SK-N-SH (cell line): ENCODE measurements at regions not wholly inside any gene's neighbourhood (a gene's known extent, or its start where the extent isn't known, plus 50 kb on each side); places are given as distances from the start of the nearest gene placed in this dataset.

Experiments used
- CTCF ChIA-PET: fragments of 300-600, 350-600 bp; formaldehyde crosslinking; extraction: SDS; loops from one replicate; lab custom pipeline; 2021; lab: Yijun Ruan, JAX
- POLR2A ChIA-PET: fragments of 350-600 bp; sonication (Branson Sonifier 250); formaldehyde crosslinking; extraction: SDS; loops from one replicate; lab custom pipeline; 2020; ENCODE audit warnings: antibody characterized with exemption, inconsistent platforms; lab: Yijun Ruan, JAX
- DNase-seq: peaks from one replicate; pipeline ENCODE4 v3.0.0; 2012
- H2AFZ ChIP-seq: fragments of 200-600 bp; sonication (generic); 2 replicates; pipeline ENCODE4 v1.8.1; 2016; ENCODE audit warnings: antibody characterized with exemption, mild to moderate bottlenecking, low read depth
- H3F3A ChIP-seq: fragments of 200-600 bp; sonication (generic); replicated peaks from 2 replicates; pipeline ENCODE3; 2016; ENCODE audit warnings: antibody characterized with exemption, mild to moderate bottlenecking; ENCODE audit not compliant: insufficient read depth
- H3K27ac ChIP-seq, 2 experiments: fragments of 200-500 bp in 1 of 2; fragments of 200-600 bp in 1 of 2; sonication (Bioruptor generic) in 1 of 2; sonication (generic), shearing (Covaris generic) in 1 of 2; 2 replicates each; pipeline versions ENCODE4 v1.5.1 to v1.6.1; 2014 to 2016; ENCODE audit warnings: low read depth in 2 of 2, inconsistent platforms in 1 of 2, low read length in 1 of 2, mild to moderate bottlenecking in 1 of 2, mixed read lengths in 1 of 2
- H3K27me3 ChIP-seq: fragments of 200-600 bp; sonication (generic), shearing (Covaris generic); 2 replicates; pipeline ENCODE4 v1.6.1; 2016; ENCODE audit warnings: mixed run types; ENCODE audit not compliant: insufficient read depth
- H3K36me3 ChIP-seq, 2 experiments: fragments of 200-500 bp in 1 of 2; fragments of 200-600 bp in 1 of 2; sonication (Bioruptor generic) in 1 of 2; sonication (generic) in 1 of 2; replicated peaks in 1 of 2; 2 replicates each; pipeline versions ENCODE3 to v1.5.1; 2014 to 2016; ENCODE audit warnings: low read length in 1 of 2, mild to moderate bottlenecking in 1 of 2; ENCODE audit not compliant: insufficient read depth in 2 of 2, control insufficient read depth in 1 of 2
- H3K4me1 ChIP-seq, 2 experiments: fragments of 200-500 bp in 1 of 2; fragments of 200-600 bp in 1 of 2; sonication (Bioruptor generic) in 1 of 2; sonication (generic), shearing (Covaris generic) in 1 of 2; 2 replicates each; pipeline versions ENCODE4 v1.5.1 to v1.6.1; 2014 to 2016; ENCODE audit warnings: low read depth in 1 of 2, low read length in 1 of 2, mixed run types in 1 of 2; ENCODE audit not compliant: insufficient read depth in 2 of 2, control insufficient read depth in 1 of 2
- H3K4me2 ChIP-seq: fragments of 200-600 bp; sonication (generic), shearing (Covaris generic); 2 replicates; pipeline ENCODE4 v1.6.1; 2017; ENCODE audit warnings: mixed run types
- H3K4me3 ChIP-seq, 2 experiments: fragments of 200-500 bp in 1 of 2; fragments of 200-600 bp in 1 of 2; sonication (Bioruptor generic) in 1 of 2; sonication (generic), shearing (Covaris generic) in 1 of 2; 2 replicates each; pipeline versions ENCODE4 v1.5.1 to v1.8.1; 2014 to 2016; ENCODE audit warnings: low read depth in 2 of 2, inconsistent platforms in 1 of 2, low read length in 1 of 2, mild to moderate bottlenecking in 1 of 2, mixed read lengths in 1 of 2, moderate library complexity in 1 of 2
- H3K79me2 ChIP-seq: fragments of 200-600 bp; sonication (generic); 2 replicates; pipeline ENCODE4 v1.8.1; 2017; ENCODE audit warnings: mild to moderate bottlenecking; ENCODE audit not compliant: insufficient read depth
- H3K9ac ChIP-seq: fragments of 200-600 bp; sonication (generic); 2 replicates; pipeline ENCODE4 v1.6.1; 2017; ENCODE audit warnings: mixed run types
- H3K9me2 ChIP-seq: fragments of 200-600 bp; sonication (generic); 2 replicates; pipeline ENCODE4 v1.6.1; 2017; ENCODE audit warnings: mixed run types
- H3K9me3 ChIP-seq: fragments of 200-600 bp; sonication (generic); 2 replicates; pipeline ENCODE4 v1.6.1; 2017; ENCODE audit warnings: mixed run types, mild to moderate bottlenecking, moderate library complexity
- H4K20me1 ChIP-seq: fragments of 200-600 bp; sonication (generic); 2 replicates; pipeline ENCODE4 v1.6.1; 2017; ENCODE audit warnings: mild to moderate bottlenecking, mixed run types; ENCODE audit not compliant: insufficient read depth
- EP300 ChIP-seq, 2 experiments: IDR thresholded peaks; 2 replicates each; pipeline versions ENCODE4 v1.4.0 to v1.6.1; 2012; ENCODE audit warnings: borderline replicate concordance in 1 of 2, low read depth in 1 of 2, low read length in 1 of 2
- FOSL2 ChIP-seq: IDR thresholded peaks from 2 replicates; pipeline ENCODE4 v1.4.0; 2012; ENCODE audit warnings: low read depth, mild to moderate bottlenecking, moderate library complexity, borderline replicate concordance
- FOXJ3 ChIP-seq: sonication (generic); formaldehyde crosslinking; IDR thresholded peaks from 2 replicates; pipeline ENCODE4 v1.5.1; 2020; ENCODE audit warnings: mild to moderate bottlenecking, missing genetic modification reagents
- FOXM1 ChIP-seq: IDR thresholded peaks from 2 replicates; pipeline ENCODE4 v1.4.0; 2012; ENCODE audit warnings: low read depth, mild to moderate bottlenecking
- GABPA ChIP-seq: IDR thresholded peaks from 2 replicates; pipeline ENCODE4 v1.4.0; 2012; ENCODE audit warnings: low read depth, mild to moderate bottlenecking
- GATA2 ChIP-seq: sonication (generic); formaldehyde crosslinking; IDR thresholded peaks from 2 replicates; pipeline ENCODE4 v1.5.0; 2020; ENCODE audit warnings: mild to moderate bottlenecking, missing genetic modification reagents
- JUND ChIP-seq: IDR thresholded peaks from 2 replicates; pipeline ENCODE4 v1.4.0; 2012
- MEF2A ChIP-seq: IDR thresholded peaks from 2 replicates; pipeline ENCODE4 v1.4.0; 2012; ENCODE audit warnings: low read depth, borderline replicate concordance
- NFIC ChIP-seq: IDR thresholded peaks from 2 replicates; pipeline ENCODE4 v1.4.0; 2012; ENCODE audit warnings: borderline replicate concordance
- POLR2AphosphoS5 ChIP-seq: IDR thresholded peaks from 2 replicates; pipeline ENCODE4 v1.6.1; 2012; ENCODE audit warnings: low read depth, low read length
- RAD21 ChIP-seq: IDR thresholded peaks from 2 replicates; pipeline ENCODE4 v1.6.1; 2012; ENCODE audit warnings: mild to moderate bottlenecking, low read length
- RFX5 ChIP-seq: IDR thresholded peaks from 2 replicates; pipeline ENCODE4 v1.6.1; 2012; ENCODE audit warnings: mild to moderate bottlenecking, improper control_type of control experiment, low read length
- RXRA ChIP-seq: IDR thresholded peaks from 2 replicates; pipeline ENCODE4 v1.4.0; 2012; ENCODE audit warnings: low read depth, mild to moderate bottlenecking, borderline replicate concordance
- SMC3 ChIP-seq: IDR thresholded peaks from 2 replicates; pipeline ENCODE4 v1.6.1; 2012; ENCODE audit warnings: low read depth, low read length, improper control_type of control experiment
- TAF1 ChIP-seq: IDR thresholded peaks from 2 replicates; pipeline ENCODE4 v1.6.1; 2012; ENCODE audit warnings: low read depth, mild to moderate bottlenecking, low read length, moderate library complexity, borderline replicate concordance
- TCF12 ChIP-seq: IDR thresholded peaks from 2 replicates; pipeline ENCODE4 v1.4.0; 2012
- TEAD4 ChIP-seq: IDR thresholded peaks from 2 replicates; pipeline ENCODE4 v1.4.0; 2012; ENCODE audit warnings: mild to moderate bottlenecking, borderline replicate concordance; ENCODE audit not compliant: insufficient read depth
- YY1 ChIP-seq: IDR thresholded peaks from 2 replicates; pipeline ENCODE4 v1.4.0; 2012; ENCODE audit warnings: low read depth, mild to moderate bottlenecking
- WGBS: methylation state at CpG from one replicate; pipeline ENCODE4 v1.1.6; 2017; ENCODE audit warnings: low lambda C conversion rate; 5-methylcytosine and 5-hydroxymethylcytosine counted together
- TF ChIP-seq, protein P1 (sequence below): fragments of 200-600 bp; sonication (generic); IDR thresholded peaks from 2 replicates; pipeline ENCODE4 v1.6.1; 2017; ENCODE audit warnings: antibody characterized with exemption, mild to moderate bottlenecking, moderate library complexity
- TF ChIP-seq, protein P2 (sequence below): IDR thresholded peaks from 2 replicates; pipeline ENCODE4 v1.4.0; 2012; ENCODE audit warnings: low read depth, borderline replicate concordance
- TF ChIP-seq, protein P3 (sequence below): IDR thresholded peaks from 2 replicates; pipeline ENCODE4 v1.4.0; 2012; ENCODE audit warnings: low read depth
- TF ChIP-seq, protein P4 (sequence below): IDR thresholded peaks from 2 replicates; pipeline ENCODE4; 2012
- TF ChIP-seq, protein P5 (sequence below): fragments of 150-350 bp; IDR thresholded peaks from 2 replicates; pipeline ENCODE4 v1.6.1; 2017; ENCODE audit warnings: antibody characterized with exemption, low read length, low read depth, borderline replicate concordance

DNA sequence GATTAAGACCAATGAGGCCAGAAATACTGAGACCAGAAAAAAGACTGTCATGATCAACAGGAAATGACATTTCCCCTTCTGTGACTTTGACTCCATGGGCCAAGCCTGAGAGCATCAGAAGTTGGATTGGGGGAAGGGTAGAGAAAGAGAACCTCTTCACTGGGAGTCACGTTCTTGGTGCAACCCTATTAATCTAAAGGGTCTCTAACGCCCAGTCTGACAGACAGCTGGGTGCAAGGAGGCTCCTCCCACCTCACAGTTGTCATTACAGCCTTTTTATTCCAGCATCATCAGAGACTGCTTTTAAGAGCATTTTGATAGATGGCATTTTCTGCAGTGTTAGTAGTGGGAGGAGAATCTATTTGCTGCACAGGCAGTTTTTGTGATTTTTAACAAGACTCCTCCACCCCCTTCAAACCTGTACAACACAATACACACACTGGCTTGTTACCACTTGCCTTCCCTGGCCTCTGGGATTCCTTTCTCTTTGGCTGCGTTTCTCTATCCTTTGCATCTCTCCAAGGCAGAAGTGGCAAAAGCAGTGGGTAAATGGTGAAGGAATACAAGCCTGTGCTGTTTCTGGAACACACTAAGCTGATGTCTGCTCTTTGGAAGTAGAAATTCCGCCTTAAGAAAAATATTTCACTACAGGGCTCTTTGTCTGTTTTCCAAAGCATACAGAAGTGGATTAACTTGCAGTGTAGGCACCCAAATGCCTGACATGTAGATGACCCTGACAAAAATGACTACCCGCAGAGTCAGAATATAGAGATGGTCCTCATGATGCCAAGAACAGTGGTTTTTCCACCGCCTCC is 310.4 kb upstream of the ZNF608 start (continued):
- TF ChIP-seq, protein P1, sequence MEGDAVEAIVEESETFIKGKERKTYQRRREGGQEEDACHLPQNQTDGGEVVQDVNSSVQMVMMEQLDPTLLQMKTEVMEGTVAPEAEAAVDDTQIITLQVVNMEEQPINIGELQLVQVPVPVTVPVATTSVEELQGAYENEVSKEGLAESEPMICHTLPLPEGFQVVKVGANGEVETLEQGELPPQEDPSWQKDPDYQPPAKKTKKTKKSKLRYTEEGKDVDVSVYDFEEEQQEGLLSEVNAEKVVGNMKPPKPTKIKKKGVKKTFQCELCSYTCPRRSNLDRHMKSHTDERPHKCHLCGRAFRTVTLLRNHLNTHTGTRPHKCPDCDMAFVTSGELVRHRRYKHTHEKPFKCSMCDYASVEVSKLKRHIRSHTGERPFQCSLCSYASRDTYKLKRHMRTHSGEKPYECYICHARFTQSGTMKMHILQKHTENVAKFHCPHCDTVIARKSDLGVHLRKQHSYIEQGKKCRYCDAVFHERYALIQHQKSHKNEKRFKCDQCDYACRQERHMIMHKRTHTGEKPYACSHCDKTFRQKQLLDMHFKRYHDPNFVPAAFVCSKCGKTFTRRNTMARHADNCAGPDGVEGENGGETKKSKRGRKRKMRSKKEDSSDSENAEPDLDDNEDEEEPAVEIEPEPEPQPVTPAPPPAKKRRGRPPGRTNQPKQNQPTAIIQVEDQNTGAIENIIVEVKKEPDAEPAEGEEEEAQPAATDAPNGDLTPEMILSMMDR: no peak

DNA sequence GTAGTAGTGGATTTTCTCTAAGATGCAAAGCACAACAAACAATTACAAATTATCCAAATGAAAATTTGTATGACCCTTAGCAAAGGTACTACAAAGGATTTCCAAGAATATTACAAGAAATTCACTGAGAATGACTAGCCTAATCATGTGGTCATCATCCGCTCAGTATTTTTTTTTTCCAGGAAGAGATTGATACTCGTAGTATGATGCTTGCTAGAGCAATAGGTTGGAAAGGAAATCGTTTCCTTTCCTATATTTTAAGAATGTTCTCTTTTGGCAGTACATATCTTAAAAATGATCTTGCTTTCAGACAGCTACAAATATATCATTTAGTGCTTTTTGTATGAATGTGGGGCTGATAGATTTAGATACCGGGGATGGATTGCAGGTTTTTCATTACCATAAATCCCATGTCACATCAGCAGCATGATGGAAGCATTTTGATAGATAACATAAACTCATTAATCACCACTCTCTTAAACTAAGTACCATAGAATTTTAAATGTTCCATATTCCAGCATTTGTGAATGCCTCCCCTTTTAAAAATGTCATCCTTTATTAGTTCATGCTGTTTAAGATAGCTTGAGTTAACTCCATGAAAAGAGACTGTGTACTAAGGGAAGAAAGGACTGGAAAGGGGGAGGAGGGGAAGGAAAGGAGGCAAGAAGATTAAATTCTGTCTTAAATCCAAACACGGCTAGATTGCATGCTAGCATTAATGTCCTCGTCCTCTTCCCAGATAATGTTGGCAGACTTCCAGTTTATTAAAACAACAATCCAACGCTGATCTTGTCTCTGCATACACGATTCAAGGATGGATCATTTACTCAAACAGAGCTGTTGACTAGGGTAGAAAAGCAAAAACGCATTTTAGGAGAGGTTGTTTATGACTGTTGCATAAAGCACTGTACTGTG is 311.7 kb upstream of the ZNF608 start:
- Histone ChIP-seq H3K79me2 (no peaks in the 10 kb centered on the region), H3K27ac (peak overlapping the region; percentile 47 to 58), H3K36me3 (no peaks in the 10 kb centered on the region), H3K9me2 (no peaks in the 10 kb centered on the region), H3K27me3 (no peaks in the 10 kb centered on the region), H2AFZ (peak overlapping the region; percentile 59; the same call in 1 of the 2 replicates), H3K4me2 (peak overlapping the region; percentile 31; the same call in 1 of the 2 replicates), H4K20me1 (no peaks in the 10 kb centered on the region), H3K9me3 (no peaks in the 10 kb centered on the region), H3K4me1 (peaks cover 9 to 13% of the 10 kb centered on the region in 2 experiments; a peak in 3 of 4 replicates), H3F3A (no peaks in the 10 kb centered on the region), H3K9ac (no peak overlapping the region), H3K4me3 (no peak overlapping the region)
- POLR2A ChIA-PET: no interaction called here
- 24% methylated on average over 9 of the region's 9 CpGs for WGBS
- DNase-seq: peak; percentile 29
- CTCF ChIA-PET: no interaction called here
- TF ChIP-seq, protein P2, sequence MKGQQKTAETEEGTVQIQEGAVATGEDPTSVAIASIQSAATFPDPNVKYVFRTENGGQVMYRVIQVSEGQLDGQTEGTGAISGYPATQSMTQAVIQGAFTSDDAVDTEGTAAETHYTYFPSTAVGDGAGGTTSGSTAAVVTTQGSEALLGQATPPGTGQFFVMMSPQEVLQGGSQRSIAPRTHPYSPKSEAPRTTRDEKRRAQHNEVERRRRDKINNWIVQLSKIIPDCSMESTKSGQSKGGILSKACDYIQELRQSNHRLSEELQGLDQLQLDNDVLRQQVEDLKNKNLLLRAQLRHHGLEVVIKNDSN: no peak
- TF ChIP-seq GABPA: no peak
- no peak for TF ChIP-seq RAD21
- no peak for TF ChIP-seq FOXJ3 (CRISPR knock-in tag)
- peak in 1 of 2 experiments; percentile 29; a peak in 3 of 4 replicates for TF ChIP-seq EP300 (IDR thresholded peaks at IDR 0.05; ENCODE audit: borderline replicate concordance in 1 of 2, low read depth in 1 of 2, low read length in 1 of 2)
- peak; percentile 76 for TF ChIP-seq NFIC
- TF ChIP-seq JUND: peak; percentile 60
- TF ChIP-seq FOSL2: no peak
- TF ChIP-seq, protein P3, sequence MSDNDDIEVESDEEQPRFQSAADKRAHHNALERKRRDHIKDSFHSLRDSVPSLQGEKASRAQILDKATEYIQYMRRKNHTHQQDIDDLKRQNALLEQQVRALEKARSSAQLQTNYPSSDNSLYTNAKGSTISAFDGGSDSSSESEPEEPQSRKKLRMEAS: no peak
- TF ChIP-seq, protein P4, sequence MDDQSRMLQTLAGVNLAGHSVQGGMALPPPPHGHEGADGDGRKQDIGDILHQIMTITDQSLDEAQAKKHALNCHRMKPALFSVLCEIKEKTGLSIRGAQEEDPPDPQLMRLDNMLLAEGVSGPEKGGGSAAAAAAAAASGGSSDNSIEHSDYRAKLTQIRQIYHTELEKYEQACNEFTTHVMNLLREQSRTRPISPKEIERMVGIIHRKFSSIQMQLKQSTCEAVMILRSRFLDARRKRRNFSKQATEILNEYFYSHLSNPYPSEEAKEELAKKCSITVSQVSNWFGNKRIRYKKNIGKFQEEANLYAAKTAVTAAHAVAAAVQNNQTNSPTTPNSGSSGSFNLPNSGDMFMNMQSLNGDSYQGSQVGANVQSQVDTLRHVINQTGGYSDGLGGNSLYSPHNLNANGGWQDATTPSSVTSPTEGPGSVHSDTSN: peak; percentile 83
- TF ChIP-seq YY1: no peak
- peak; percentile 53; the same call in 1 of the 2 replicates for TF ChIP-seq TEAD4
- no peak for TF ChIP-seq RXRA
- no peak for TF ChIP-seq SMC3
- no peak for TF ChIP-seq TAF1
- no peak for TF ChIP-seq RFX5
- no peak for TF ChIP-seq POLR2AphosphoS5
- TF ChIP-seq TCF12: peak; percentile 71
- TF ChIP-seq FOXM1: no peak; the same call in 1 of the 2 replicates
- TF ChIP-seq GATA2 (CRISPR knock-in tag): peak; percentile 60
- TF ChIP-seq, protein P5, sequence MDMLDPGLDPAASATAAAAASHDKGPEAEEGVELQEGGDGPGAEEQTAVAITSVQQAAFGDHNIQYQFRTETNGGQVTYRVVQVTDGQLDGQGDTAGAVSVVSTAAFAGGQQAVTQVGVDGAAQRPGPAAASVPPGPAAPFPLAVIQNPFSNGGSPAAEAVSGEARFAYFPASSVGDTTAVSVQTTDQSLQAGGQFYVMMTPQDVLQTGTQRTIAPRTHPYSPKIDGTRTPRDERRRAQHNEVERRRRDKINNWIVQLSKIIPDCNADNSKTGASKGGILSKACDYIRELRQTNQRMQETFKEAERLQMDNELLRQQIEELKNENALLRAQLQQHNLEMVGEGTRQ: no peak
- no peak for TF ChIP-seq MEF2A
